ENCODE measurements at regions not wholly inside any gene's neighbourhood (a gene's known extent, or its start where the extent isn't known, plus 50 kb on each side); places are given as distances from the start of the nearest gene placed in this dataset.

DNA sequence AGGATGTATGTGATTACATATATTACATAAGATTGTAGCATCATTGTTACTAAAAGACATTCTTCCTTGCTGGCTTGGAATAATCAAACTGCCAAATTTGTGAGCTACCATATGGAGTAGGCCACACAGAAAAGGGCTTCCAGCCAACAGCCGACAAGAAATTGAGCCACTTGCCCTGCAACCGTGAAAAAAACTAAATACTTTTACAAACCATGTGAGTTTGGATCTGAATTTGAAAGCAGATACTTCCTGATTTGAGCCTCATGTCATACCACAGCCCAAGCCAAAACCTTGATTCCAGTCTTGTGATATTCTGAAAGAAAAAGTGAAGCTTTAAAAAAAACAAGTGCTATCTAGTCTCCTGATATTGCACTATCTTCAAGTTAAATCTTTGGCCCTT lies 55.6 kb upstream of the PRMT6 start:
- intact Hi-C loops (cut with micrococcal nuclease; ENCODE audit: unreplicated experiment): no loop called here
- Histone ChIP-seq H3K4me1 (no peaks in the 10 kb centered on the region), H3K27me3 (replicated peaks; ENCODE audit: control insufficient read depth, insufficient read depth, low read length) (no peaks in the 10 kb centered on the region), H3K36me3 (ENCODE audit: control insufficient read depth, insufficient read depth, low read length) (no peaks in the 10 kb centered on the region), H3K9me3 (no peaks in the 10 kb centered on the region), H3K4me3 (ENCODE audit: low read depth, low read length) (no peak overlapping the region)
- Mint-ChIP-seq H3K4me3 (ENCODE audit: unreplicated experiment) (no peak overlapping the region), H3K36me3 (ENCODE audit: insufficient read depth, unreplicated experiment) (no peaks in the 10 kb centered on the region), H3K27me3 (ENCODE audit: insufficient read depth, unreplicated experiment) (no peaks in the 10 kb centered on the region), H3K4me1 (ENCODE audit: low read depth, unreplicated experiment) (no peaks in the 10 kb centered on the region), H3K27ac (ENCODE audit: unreplicated experiment) (no peak overlapping the region), H3K9me3 (ENCODE audit: unreplicated experiment) (no peaks in the 10 kb centered on the region)
- TF ChIP-seq CTCF (IDR thresholded peaks at IDR 0.05; ENCODE audit: insufficient read depth in 1 of 2, low read depth in 1 of 2, low read length in 1 of 2, severe bottlenecking in 1 of 2, unreplicated experiment in 1 of 2): no peak
- POLR2A ChIA-PET: no interaction called here
- CTCF ChIA-PET: no interaction called here
- no peak for DNase-seq
- BruUV-seq (replicated peaks): no TSS peak

DNA sequence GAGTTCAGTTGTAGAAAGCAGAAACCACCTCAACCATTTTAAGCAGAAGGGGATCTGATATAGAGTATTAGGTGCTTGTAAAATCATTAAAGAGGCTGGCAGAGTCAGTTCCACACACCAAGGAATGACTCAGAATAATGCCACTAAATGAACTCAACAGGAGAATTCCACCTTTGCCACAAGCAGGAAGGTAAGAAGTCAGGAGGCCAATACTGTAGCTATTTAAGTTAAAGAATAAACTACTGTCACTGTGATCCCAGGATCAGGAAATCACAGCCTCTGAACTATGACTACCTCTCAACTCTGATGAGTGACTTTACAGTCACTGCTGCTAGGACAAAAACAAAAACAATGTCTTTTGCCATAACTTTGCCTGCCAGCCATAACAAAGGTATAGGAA lies 52.5 kb upstream of the PRMT6 start:
- TF ChIP-seq CTCF (IDR thresholded peaks at IDR 0.05; ENCODE audit: insufficient read depth in 1 of 2, low read depth in 1 of 2, low read length in 1 of 2, severe bottlenecking in 1 of 2, unreplicated experiment in 1 of 2): no peak
- H3K4me3 ChIP-seq (ENCODE audit: low read depth, low read length): no peak overlapping the region

GRCh38 chr1:107004421-107004820 lies 52.1 kb upstream of the PRMT6 start:
- ChIA-PET CTCF (no interaction called here), POLR2A (no interaction called here)
- Mint-ChIP-seq H3K4me3 (ENCODE audit: unreplicated experiment) (no peak overlapping the region), H3K27me3 (ENCODE audit: insufficient read depth, unreplicated experiment) (no peaks in the 10 kb centered on the region), H3K4me1 (ENCODE audit: low read depth, unreplicated experiment) (no peaks in the 10 kb centered on the region), H3K9me3 (ENCODE audit: unreplicated experiment) (no peaks in the 10 kb centered on the region), H3K27ac (ENCODE audit: unreplicated experiment) (no peak overlapping the region), H3K36me3 (ENCODE audit: insufficient read depth, unreplicated experiment) (no peaks in the 10 kb centered on the region)
- H3K9me3 ChIP-seq: no peaks in the 10 kb centered on the region
- TF ChIP-seq CTCF (IDR thresholded peaks at IDR 0.05; ENCODE audit: insufficient read depth in 1 of 2, low read depth in 1 of 2, low read length in 1 of 2, severe bottlenecking in 1 of 2, unreplicated experiment in 1 of 2): no peak
- H3K27me3 ChIP-seq (replicated peaks; ENCODE audit: control insufficient read depth, insufficient read depth, low read length): no peaks in the 10 kb centered on the region
- no peak for DNase-seq
- H3K36me3 ChIP-seq (ENCODE audit: control insufficient read depth, insufficient read depth, low read length): no peaks in the 10 kb centered on the region
- no peaks in the 10 kb centered on the region for H3K4me1 ChIP-seq
- no TSS peak for BruUV-seq (replicated peaks)
- intact Hi-C loops (cut with micrococcal nuclease; ENCODE audit: unreplicated experiment): no loop called here
- no peak overlapping the region for H3K4me3 ChIP-seq (ENCODE audit: low read depth, low read length)

More for the DNA sequence above, 52.5 kb upstream of the PRMT6 start:
- no TSS peak for BruUV-seq (replicated peaks)
- intact Hi-C loops (cut with micrococcal nuclease; ENCODE audit: unreplicated experiment): no loop called here
- Mint-ChIP-seq H3K36me3 (ENCODE audit: insufficient read depth, unreplicated experiment) (no peaks in the 10 kb centered on the region), H3K27ac (ENCODE audit: unreplicated experiment) (no peak overlapping the region), H3K4me3 (ENCODE audit: unreplicated experiment) (no peak overlapping the region), H3K9me3 (ENCODE audit: unreplicated experiment) (no peaks in the 10 kb centered on the region), H3K27me3 (ENCODE audit: insufficient read depth, unreplicated experiment) (no peaks in the 10 kb centered on the region), H3K4me1 (ENCODE audit: low read depth, unreplicated experiment) (no peaks in the 10 kb centered on the region)
- Histone ChIP-seq H3K36me3 (ENCODE audit: control insufficient read depth, insufficient read depth, low read length) (no peaks in the 10 kb centered on the region), H3K27me3 (replicated peaks; ENCODE audit: control insufficient read depth, insufficient read depth, low read length) (no peaks in the 10 kb centered on the region), H3K9me3 (no peaks in the 10 kb centered on the region), H3K4me1 (no peaks in the 10 kb centered on the region)
- CTCF ChIA-PET: no interaction called here
- no peak for DNase-seq
- POLR2A ChIA-PET: no interaction called here
